ENCODE measurements at regions not wholly inside any gene's neighbourhood (a gene's known extent, or its start where the extent isn't known, plus 50 kb on each side); places are given as distances from the start of the nearest gene placed in this dataset.
"Not testable (repeated sequence)": the region's sequence is repeated elsewhere in the genome, so short reads cannot be mapped to it uniquely, and the experiment has no call there.

- DNase-seq (ENCODE audit: insufficient read length) (no peak), FAIRE-seq (no peak)
- TF ChIP-seq POLR2AphosphoS5 (IDR thresholded peaks at IDR 0.05; ENCODE audit: low read depth, low read length) (no peak), TAF1 (IDR thresholded peaks at IDR 0.05; ENCODE audit: borderline replicate concordance, low read depth, low read length) (no peak), POLR2A (IDR thresholded peaks at IDR 0.05; ENCODE audit: low read depth, low read length) (no peak)
Measured at GRCh38 chr17:71869841-71870545, 250.8 kb upstream of the SOX9 start.

- no peak for TF ChIP-seq POLR2AphosphoS5 (IDR thresholded peaks at IDR 0.05; ENCODE audit: low read depth, low read length)
- TF ChIP-seq POLR2A (IDR thresholded peaks at IDR 0.05; ENCODE audit: low read depth, low read length), result no peak
- TF ChIP-seq TAF1 (IDR thresholded peaks at IDR 0.05; ENCODE audit: borderline replicate concordance, low read depth, low read length), result no peak
- DNase-seq (ENCODE audit: insufficient read length) (no peak), FAIRE-seq (no peak)
Measured at GRCh38 chr17:71870546-71870862, 250.3 kb upstream of the SOX9 start.

GRCh38 chr17:71872843-71873485, 247.9 kb upstream of the SOX9 start:
- peak; percentile 14 for FAIRE-seq
- TF ChIP-seq TAF1 (IDR thresholded peaks at IDR 0.05; ENCODE audit: borderline replicate concordance, low read depth, low read length), result no peak
- DNase-seq (ENCODE audit: insufficient read length), result no peak

- not testable (repeated sequence) for DNase-seq (ENCODE audit: insufficient read length)
Measured at GRCh38 chr17:71874773-71875172, 246.0 kb upstream of the SOX9 start.

GRCh38 chr17:71878271-71878670, 242.5 kb upstream of the SOX9 start:
- TF ChIP-seq POLR2A (IDR thresholded peaks at IDR 0.05; ENCODE audit: low read depth, low read length), result no peak
- TF ChIP-seq POLR2AphosphoS5 (IDR thresholded peaks at IDR 0.05; ENCODE audit: low read depth, low read length), result no peak
- no peak for TF ChIP-seq TAF1 (IDR thresholded peaks at IDR 0.05; ENCODE audit: borderline replicate concordance, low read depth, low read length)
- DNase-seq (ENCODE audit: insufficient read length) (no peak), FAIRE-seq (no peak)

More at GRCh38 chr17:71874773-71875172, 246.0 kb upstream of the SOX9 start:
- FAIRE-seq, result not testable (repeated sequence)

GRCh38 chr17:71878998-71879397, 241.8 kb upstream of the SOX9 start:
- FAIRE-seq (no peak), DNase-seq (ENCODE audit: insufficient read length) (no peak)
- TF ChIP-seq TAF1 (IDR thresholded peaks at IDR 0.05; ENCODE audit: borderline replicate concordance, low read depth, low read length) (no peak), POLR2A (IDR thresholded peaks at IDR 0.05; ENCODE audit: low read depth, low read length) (no peak), POLR2AphosphoS5 (IDR thresholded peaks at IDR 0.05; ENCODE audit: low read depth, low read length) (no peak)

- DNase-seq (ENCODE audit: insufficient read length), result no peak
- FAIRE-seq, result no peak
- TF ChIP-seq TAF1 (IDR thresholded peaks at IDR 0.05; ENCODE audit: borderline replicate concordance, low read depth, low read length) (no peak), POLR2AphosphoS5 (IDR thresholded peaks at IDR 0.05; ENCODE audit: low read depth, low read length) (no peak), POLR2A (IDR thresholded peaks at IDR 0.05; ENCODE audit: low read depth, low read length) (no peak)
Measured at GRCh38 chr17:71881041-71881440, 239.8 kb upstream of the SOX9 start.

- no peak for DNase-seq (ENCODE audit: insufficient read length)
- TF ChIP-seq POLR2AphosphoS5 (IDR thresholded peaks at IDR 0.05; ENCODE audit: low read depth, low read length) (no peak), TAF1 (IDR thresholded peaks at IDR 0.05; ENCODE audit: borderline replicate concordance, low read depth, low read length) (no peak), POLR2A (IDR thresholded peaks at IDR 0.05; ENCODE audit: low read depth, low read length) (no peak)
- no peak for FAIRE-seq
Measured at GRCh38 chr17:71881581-71881980, 239.2 kb upstream of the SOX9 start.

GRCh38 chr17:71883258-71883657, 237.6 kb upstream of the SOX9 start:
- no peak for TF ChIP-seq TAF1 (IDR thresholded peaks at IDR 0.05; ENCODE audit: borderline replicate concordance, low read depth, low read length)
- no peak for TF ChIP-seq POLR2AphosphoS5 (IDR thresholded peaks at IDR 0.05; ENCODE audit: low read depth, low read length)
- FAIRE-seq (no peak), DNase-seq (ENCODE audit: insufficient read length) (no peak)

GRCh38 chr17:71883845-71884244, 237.0 kb upstream of the SOX9 start:
- TF ChIP-seq POLR2A (IDR thresholded peaks at IDR 0.05; ENCODE audit: low read depth, low read length), result no peak
- no peak for TF ChIP-seq TAF1 (IDR thresholded peaks at IDR 0.05; ENCODE audit: borderline replicate concordance, low read depth, low read length)
- no peak for TF ChIP-seq POLR2AphosphoS5 (IDR thresholded peaks at IDR 0.05; ENCODE audit: low read depth, low read length)
- no peak for FAIRE-seq

GRCh38 chr17:71885662-71886061, 235.2 kb upstream of the SOX9 start:
- TF ChIP-seq POLR2AphosphoS5 (IDR thresholded peaks at IDR 0.05; ENCODE audit: low read depth, low read length), result no peak
- TF ChIP-seq TAF1 (IDR thresholded peaks at IDR 0.05; ENCODE audit: borderline replicate concordance, low read depth, low read length), result no peak
- no peak for TF ChIP-seq POLR2A (IDR thresholded peaks at IDR 0.05; ENCODE audit: low read depth, low read length)
- DNase-seq (ENCODE audit: insufficient read length), result no peak
- no peak for FAIRE-seq

More at GRCh38 chr17:71883845-71884244, 237.0 kb upstream of the SOX9 start:
- no peak for DNase-seq (ENCODE audit: insufficient read length)

- no peak for FAIRE-seq
- no peak for DNase-seq (ENCODE audit: insufficient read length)
- TF ChIP-seq POLR2A (IDR thresholded peaks at IDR 0.05; ENCODE audit: low read depth, low read length), result no peak
- no peak for TF ChIP-seq TAF1 (IDR thresholded peaks at IDR 0.05; ENCODE audit: borderline replicate concordance, low read depth, low read length)
- TF ChIP-seq POLR2AphosphoS5 (IDR thresholded peaks at IDR 0.05; ENCODE audit: low read depth, low read length), result no peak
Measured at GRCh38 chr17:71899317-71899716, 221.5 kb upstream of the SOX9 start.
